Caki2 (cell line): ENCODE measurements at regions not wholly inside any gene's neighbourhood (a gene's known extent, or its start where the extent isn't known, plus 50 kb on each side); places are given as distances from the start of the nearest gene placed in this dataset.

Source experiments
- DNase-seq: peaks from one replicate; pipeline ENCODE4 v3.0.0-alpha.2; 2015; ENCODE audit warnings: low read depth
- in situ Hi-C: cut with HindIII; loops from 2 replicates; pipeline ENCODE4 v1.10.0; 2016; ENCODE audit warnings: low sequenced_read_pairs, low pct_unique_long_range_greater_than_20kb, mixed read lengths

DNA sequence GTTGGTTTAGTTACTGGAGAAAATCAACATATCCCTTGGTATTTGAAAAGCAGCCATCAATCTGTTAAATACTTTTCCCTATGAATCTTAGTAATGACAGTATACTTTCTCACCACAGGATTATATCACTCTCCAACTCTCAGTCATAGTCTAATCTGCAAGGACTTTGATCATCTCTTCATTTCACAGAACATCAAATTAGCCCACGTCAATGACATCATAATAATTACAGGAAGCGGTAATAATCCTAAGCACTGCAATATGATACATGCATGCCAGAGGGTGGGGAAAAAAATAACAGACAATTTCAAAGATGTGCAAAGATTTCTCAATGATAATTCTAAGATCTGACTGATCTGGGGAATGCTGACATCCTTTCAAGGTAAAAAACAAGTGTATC is 404.1 kb downstream of the GPM6A start:
- in situ Hi-C loops, result no loop called here

DNA sequence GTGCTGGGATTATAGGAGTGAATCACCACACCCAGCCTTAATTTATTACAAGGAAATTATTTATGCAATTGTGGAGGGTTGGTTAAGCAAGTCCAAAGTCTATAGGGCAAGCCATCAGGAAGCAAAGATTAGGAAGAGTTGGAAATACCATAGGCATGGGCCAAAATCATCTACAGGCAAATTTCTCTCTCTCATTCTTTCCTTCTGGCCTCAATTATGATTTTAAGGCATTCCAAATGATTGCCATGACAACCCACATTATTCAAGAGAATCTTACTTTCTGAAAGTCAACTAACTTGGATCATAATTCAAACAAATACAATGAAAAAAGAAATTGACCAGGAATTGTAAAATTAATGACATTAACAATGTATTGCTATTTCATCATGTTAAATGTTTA is 400.8 kb downstream of the GPM6A start:
- DNase-seq, result no peak
- in situ Hi-C loops, result no loop called here

More for the DNA sequence above, 404.1 kb downstream of the GPM6A start:
- DNase-seq, result no peak

- in situ Hi-C loops, result no loop called here
- DNase-seq, result no peak
Observed at GRCh38 chr4:175412161-175412560, 399.9 kb downstream of the GPM6A start.

- in situ Hi-C loops, result no loop called here
- DNase-seq, result no peak
Observed at GRCh38 chr4:175412746-175413145, 399.3 kb downstream of the GPM6A start.

- DNase-seq, result no peak
Observed at GRCh38 chr4:175413561-175413960, 398.5 kb downstream of the GPM6A start.

GRCh38 chr4:175414602-175415001 is 397.5 kb downstream of the GPM6A start:
- in situ Hi-C loops, result no loop called here
- DNase-seq, result no peak

More at GRCh38 chr4:175413561-175413960, 398.5 kb downstream of the GPM6A start:
- in situ Hi-C loops, result no loop called here

DNA sequence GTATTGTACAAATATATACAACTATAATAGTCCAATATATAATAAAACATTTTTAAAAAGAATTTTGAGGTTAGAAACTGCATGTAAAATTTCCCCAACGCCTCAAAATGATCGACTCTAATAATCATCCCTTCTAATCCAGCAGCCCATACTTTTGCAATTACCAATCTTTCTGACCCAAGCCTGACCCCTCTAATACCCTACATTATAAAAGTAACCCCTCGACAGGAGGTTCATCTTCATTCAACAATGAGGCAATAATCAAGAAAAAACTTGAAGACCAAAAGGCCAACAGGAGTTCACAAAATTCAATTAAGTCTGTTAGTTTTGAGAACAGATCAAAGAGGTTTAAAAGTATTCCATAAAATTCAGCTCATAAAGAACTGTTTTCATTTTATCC is 393.5 kb downstream of the GPM6A start:
- DNase-seq, result no peak
- in situ Hi-C loops, result no loop called here

DNA sequence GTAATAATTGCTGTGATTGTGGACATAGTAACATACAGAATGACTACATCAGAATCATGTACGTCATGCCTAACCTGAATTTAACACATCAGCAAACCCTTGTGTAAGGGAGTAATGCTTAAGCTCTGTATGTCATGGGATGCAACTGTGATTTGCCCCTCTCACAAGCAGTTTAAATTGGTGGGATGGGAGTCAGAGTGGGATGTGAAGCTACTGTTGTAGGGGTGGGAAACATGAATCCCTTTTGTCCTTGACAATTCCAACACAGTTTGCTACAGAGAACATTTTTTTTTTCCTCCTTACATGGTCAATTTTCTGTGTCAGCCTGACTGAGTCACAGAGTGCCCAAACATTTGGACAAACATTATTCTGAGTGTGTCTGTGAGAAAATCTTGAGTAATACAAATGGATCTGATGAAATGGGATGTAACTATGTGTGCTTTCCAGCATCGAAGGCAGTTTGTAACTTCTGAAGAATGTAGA is 392.8 kb downstream of the GPM6A start:
- DNase-seq, result peak; percentile 81
- in situ Hi-C loops, result no loop called here

GRCh38 chr4:175421506-175421905 is 390.6 kb downstream of the GPM6A start:
- in situ Hi-C loops, result no loop called here
- peak; percentile 61 for DNase-seq

GRCh38 chr4:175422331-175422730 is 389.7 kb downstream of the GPM6A start:
- in situ Hi-C loops, result no loop called here
- no peak for DNase-seq

DNA sequence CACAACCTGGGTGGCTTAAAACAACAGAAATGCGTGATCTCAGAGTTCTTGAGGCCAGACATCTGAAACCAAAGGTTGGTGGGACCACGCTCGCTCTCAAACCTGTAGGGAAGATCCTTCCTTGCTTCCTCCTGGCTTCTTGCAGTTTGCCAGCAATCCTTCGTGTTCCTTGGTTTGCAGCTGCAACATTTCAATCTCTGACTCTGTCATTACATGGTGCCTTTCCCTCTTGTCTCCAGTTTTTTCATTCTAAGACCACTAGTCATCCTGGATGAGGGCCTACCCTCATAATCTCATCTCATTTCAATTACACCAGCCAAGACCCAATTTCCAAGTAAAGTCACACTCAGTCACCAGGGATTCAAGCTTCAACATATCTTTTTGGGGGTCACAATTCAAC is 388.0 kb downstream of the GPM6A start:
- in situ Hi-C loops, result no loop called here
- DNase-seq, result no peak

- in situ Hi-C loops, result no loop called here
- DNase-seq, result no peak
Observed at GRCh38 chr4:175427751-175428150, 384.3 kb downstream of the GPM6A start.

DNA sequence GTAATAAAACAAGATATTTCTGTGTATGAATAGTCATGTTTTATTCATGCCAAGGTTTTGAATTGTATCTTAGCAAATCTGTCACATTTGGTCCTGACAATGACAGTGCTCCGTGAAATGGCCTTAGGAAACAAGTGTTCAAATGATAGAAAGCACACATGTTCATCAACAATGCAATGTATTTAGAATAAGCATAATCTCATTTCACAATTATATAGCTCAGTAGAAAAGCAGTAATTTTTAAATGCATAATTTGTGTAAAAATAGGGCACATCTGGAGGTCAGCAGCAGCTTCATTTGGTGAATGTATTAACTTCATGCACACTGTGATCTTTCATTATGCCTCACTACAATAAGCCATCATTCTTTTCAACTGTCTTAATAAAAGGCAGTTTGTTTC is 380.4 kb downstream of the GPM6A start:
- in situ Hi-C loops, result no loop called here
- no peak for DNase-seq

- in situ Hi-C loops, result no loop called here
- DNase-seq, result no peak
Observed at GRCh38 chr4:175435381-175435783, 376.7 kb downstream of the GPM6A start.

- no peak for DNase-seq
- in situ Hi-C loops, result no loop called here
Observed at GRCh38 chr4:175436196-175436595, 375.9 kb downstream of the GPM6A start.

DNA sequence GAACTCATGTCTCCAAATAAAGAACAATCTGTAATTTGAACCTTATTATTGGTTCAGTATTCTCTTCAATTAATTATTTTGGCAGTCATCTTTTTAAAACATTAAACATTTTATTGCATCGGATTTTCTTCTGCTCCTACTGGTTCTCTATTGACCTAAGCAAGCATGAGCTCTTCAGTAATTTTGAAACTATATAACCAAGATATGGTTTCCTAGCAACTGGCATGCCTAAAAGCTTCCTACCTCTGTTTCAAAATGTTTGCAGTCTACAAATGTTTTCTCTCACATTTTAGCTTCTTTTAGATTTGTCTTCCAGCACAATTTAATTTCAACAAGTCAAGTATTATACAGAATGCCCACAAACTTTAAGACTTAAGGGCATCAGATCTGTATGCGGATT is 371.3 kb downstream of the GPM6A start:
- in situ Hi-C loops, result no loop called here

DNA sequence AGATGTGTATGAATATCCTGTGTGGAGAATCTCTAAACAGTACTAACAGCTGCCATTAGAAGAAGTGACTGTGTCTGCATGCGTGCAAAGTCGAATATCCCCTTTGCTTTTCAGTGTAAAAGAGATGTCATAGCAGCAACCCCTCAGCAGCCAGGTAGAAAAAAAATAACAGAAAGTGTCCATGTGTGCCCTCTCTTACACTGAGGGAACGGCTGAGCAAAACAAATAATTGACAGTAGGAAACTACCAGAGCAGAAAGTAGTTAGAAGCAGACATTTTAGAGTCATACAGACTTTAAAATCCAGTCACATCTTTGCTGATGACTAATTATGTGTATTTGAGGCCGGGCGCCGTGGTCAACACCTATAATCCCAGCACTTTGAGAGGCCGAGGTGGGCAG is 370.8 kb downstream of the GPM6A start:
- DNase-seq, result no peak
- in situ Hi-C loops, result no loop called here

More for the DNA sequence above, 371.3 kb downstream of the GPM6A start:
- no peak for DNase-seq

DNA sequence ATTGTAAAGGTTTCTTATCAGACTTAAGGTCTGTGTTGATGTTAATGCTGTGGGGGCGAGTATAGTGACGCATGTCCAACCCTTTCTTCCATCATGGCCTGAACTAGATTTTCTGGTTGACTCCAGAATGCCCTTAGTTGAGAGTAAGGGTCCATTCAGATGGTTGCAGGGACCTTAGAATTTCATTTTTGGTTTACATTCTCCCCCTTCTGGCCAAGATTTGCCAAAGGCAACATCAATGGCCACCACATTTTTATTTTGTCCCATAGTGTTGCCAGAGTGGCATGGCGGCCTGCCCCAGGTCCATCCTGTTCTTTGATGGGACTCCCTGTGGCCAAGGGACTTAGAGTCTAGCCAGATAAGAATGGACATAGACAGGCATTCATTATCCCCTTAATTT is 368.5 kb downstream of the GPM6A start:
- in situ Hi-C loops, result no loop called here
- no peak for DNase-seq

DNA sequence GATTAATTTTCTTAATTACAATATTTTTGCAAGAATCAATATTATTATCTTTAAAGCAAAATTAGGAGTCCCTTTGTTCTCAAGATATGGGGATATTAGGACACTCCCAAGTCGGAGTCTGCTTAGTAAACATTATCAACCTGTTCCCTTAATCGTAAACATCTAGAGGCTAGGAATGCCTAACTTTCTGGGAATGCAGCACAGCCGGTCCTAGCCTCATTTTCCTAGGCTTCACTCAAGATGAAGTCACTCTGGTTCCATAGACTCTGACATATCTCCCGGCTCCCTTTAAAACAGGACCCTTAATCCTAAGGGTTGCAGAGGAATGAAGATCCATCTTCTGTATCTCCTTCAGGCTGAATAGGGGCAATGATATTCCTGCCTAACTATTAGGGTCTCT is 367.6 kb downstream of the GPM6A start:
- in situ Hi-C loops, result no loop called here
- no peak for DNase-seq

- no peak for DNase-seq
- in situ Hi-C loops, result no loop called here
Observed at GRCh38 chr4:175447016-175447415, 365.0 kb downstream of the GPM6A start.

- DNase-seq, result no peak
- in situ Hi-C loops, result no loop called here
Observed at GRCh38 chr4:175450446-175450845, 361.6 kb downstream of the GPM6A start.
